RWPE2 (cell line): ENCODE measurements at regions not wholly inside any gene's neighbourhood (a gene's known extent, or its start where the extent isn't known, plus 50 kb on each side); places are given as distances from the start of the nearest gene placed in this dataset.
"Not testable (repeated sequence)": the region's sequence is repeated elsewhere in the genome, so short reads cannot be mapped to it uniquely, and the experiment has no call there.

Experiments
- ATAC-seq: fragments of 200-7000 bp; cut with Tn5 transposase; 3 replicates; pipeline ENCODE4 v1.9.1; 2021; ENCODE audit warnings: low read depth
- DNase-seq: peaks from one replicate; pipeline ENCODE4 v3.0.0-alpha.2; 2020; ENCODE audit warnings: low spot score
- H3K27ac ChIP-seq: fragments of 450-650 bp; 2 replicates; pipeline ENCODE4 v1.5.1; 2017; ENCODE audit warnings: mild to moderate bottlenecking; ENCODE audit not compliant: poor library complexity, severe bottlenecking
- H3K27me3 ChIP-seq: fragments of 250-450 bp; sonication (Bioruptor Pico); 2 replicates; pipeline ENCODE4 v1.5.1; 2021; ENCODE audit warnings: mild to moderate bottlenecking, moderate library complexity; ENCODE audit not compliant: insufficient read depth, poor library complexity, severe bottlenecking
- H3K36me3 ChIP-seq: fragments of 250-450 bp; sonication (Bioruptor Pico); 2 replicates; pipeline ENCODE4 v1.5.1; 2020; ENCODE audit warnings: low read depth, mild to moderate bottlenecking, moderate library complexity
- H3K4me1 ChIP-seq: fragments of 250-450 bp; sonication (Bioruptor Pico); 2 replicates; pipeline ENCODE4 v1.5.1; 2021; ENCODE audit warnings: mild to moderate bottlenecking, moderate library complexity; ENCODE audit not compliant: insufficient read depth, poor library complexity, severe bottlenecking
- H3K4me3 ChIP-seq: fragments of 250-450 bp; sonication (Bioruptor Pico); 2 replicates; pipeline ENCODE4 v1.5.1; 2021; ENCODE audit warnings: mild to moderate bottlenecking, moderate library complexity; ENCODE audit not compliant: severe bottlenecking
- H3K9me3 ChIP-seq: fragments of 250-450 bp; sonication (Bioruptor Pico); 2 replicates; pipeline ENCODE4 v1.5.1; 2021; ENCODE audit warnings: mild to moderate bottlenecking, moderate library complexity; ENCODE audit not compliant: severe bottlenecking
- TF ChIP-seq, protein P1 (sequence below): fragments of 450-650 bp; IDR thresholded peaks from one replicate; pipeline ENCODE4 v1.5.1; 2017; ENCODE audit warnings: mild to moderate bottlenecking, moderate library complexity; ENCODE audit not compliant: poor library complexity, severe bottlenecking

DNA sequence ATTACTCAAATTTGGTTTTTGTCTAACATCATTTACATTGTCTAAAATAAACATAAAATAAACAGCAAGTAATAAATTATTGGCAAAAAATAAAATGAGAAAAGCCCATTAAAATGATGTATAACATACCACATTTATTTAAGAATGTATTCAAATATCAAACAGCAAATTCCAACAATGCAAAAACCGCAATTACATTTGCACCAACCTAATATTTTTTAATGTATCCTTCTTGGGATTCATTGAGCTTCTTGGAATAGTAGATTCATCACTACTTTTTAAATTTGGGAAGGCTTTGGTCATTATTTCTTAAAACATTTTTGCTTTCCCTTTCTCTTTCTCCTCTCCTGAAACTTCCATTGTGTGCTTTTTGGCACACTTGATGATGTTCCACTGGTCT lies 400.2 kb downstream of the MAGEE1 start:
- ATAC-seq (no peak), DNase-seq (no peak)
- no peaks in the 10 kb centered on the region for H3K4me1 ChIP-seq
- H3K36me3 ChIP-seq: no peaks in the 10 kb centered on the region
- no peak overlapping the region for H3K27ac ChIP-seq
- H3K27me3 ChIP-seq: no peaks in the 10 kb centered on the region
- TF ChIP-seq, protein P1, sequence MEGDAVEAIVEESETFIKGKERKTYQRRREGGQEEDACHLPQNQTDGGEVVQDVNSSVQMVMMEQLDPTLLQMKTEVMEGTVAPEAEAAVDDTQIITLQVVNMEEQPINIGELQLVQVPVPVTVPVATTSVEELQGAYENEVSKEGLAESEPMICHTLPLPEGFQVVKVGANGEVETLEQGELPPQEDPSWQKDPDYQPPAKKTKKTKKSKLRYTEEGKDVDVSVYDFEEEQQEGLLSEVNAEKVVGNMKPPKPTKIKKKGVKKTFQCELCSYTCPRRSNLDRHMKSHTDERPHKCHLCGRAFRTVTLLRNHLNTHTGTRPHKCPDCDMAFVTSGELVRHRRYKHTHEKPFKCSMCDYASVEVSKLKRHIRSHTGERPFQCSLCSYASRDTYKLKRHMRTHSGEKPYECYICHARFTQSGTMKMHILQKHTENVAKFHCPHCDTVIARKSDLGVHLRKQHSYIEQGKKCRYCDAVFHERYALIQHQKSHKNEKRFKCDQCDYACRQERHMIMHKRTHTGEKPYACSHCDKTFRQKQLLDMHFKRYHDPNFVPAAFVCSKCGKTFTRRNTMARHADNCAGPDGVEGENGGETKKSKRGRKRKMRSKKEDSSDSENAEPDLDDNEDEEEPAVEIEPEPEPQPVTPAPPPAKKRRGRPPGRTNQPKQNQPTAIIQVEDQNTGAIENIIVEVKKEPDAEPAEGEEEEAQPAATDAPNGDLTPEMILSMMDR: no peak
- no peak overlapping the region for H3K4me3 ChIP-seq
- H3K9me3 ChIP-seq: no peaks in the 10 kb centered on the region

DNA sequence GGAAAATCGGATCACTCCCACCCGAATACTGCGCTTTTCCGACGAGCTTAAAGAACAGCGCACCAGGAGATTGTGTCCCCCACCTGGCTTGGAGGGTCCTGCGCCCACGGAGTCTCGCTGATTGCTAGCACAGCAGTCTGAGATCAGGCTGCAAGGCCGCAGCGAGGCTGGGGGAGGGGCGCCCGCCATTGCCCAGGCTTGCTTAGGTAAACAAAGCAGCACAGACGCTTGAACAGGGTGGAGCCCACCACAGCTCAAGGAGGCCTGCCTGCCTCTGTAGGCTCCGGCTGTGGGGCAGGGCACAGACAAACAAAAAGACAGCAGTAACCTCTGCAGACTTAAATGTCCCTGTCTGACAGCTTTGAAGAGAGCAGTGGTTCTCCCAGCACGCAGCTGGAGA lies 413.4 kb downstream of the MAGEE1 start:
- not testable (repeated sequence) for DNase-seq, H3K4me3 ChIP-seq

DNA sequence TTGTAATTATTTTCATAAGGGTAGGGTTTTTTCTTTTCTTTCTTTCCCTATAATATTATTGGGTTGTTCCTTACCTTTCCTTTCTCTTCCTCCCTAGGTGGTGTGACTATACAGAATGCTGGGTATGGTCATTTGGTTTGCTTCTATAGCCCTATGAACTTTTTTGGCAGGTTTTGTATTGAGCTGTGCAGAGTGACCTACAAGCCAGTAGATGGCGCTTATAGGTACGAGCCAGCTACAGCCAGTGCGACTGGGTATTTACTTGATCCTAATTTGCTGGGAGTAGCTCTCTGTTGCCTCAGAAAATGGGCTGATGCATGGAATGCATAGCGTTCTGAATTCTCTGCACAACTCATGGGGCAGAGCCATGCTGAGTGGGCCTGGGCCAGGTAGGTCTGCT lies 423.3 kb downstream of the MAGEE1 start:
- Histone ChIP-seq H3K9me3 (no peaks in the 10 kb centered on the region), H3K27me3 (no peaks in the 10 kb centered on the region), H3K36me3 (no peaks in the 10 kb centered on the region), H3K4me1 (no peaks in the 10 kb centered on the region), H3K4me3 (no peak overlapping the region), H3K27ac (no peak overlapping the region)
- DNase-seq (no peak), ATAC-seq (no peak)
- TF ChIP-seq, protein P1: no peak

More for the DNA sequence above, 413.4 kb downstream of the MAGEE1 start:
- not testable (repeated sequence) for ATAC-seq, H3K9me3 ChIP-seq, H3K36me3 ChIP-seq, H3K27ac ChIP-seq, H3K4me1 ChIP-seq, H3K27me3 ChIP-seq

DNA sequence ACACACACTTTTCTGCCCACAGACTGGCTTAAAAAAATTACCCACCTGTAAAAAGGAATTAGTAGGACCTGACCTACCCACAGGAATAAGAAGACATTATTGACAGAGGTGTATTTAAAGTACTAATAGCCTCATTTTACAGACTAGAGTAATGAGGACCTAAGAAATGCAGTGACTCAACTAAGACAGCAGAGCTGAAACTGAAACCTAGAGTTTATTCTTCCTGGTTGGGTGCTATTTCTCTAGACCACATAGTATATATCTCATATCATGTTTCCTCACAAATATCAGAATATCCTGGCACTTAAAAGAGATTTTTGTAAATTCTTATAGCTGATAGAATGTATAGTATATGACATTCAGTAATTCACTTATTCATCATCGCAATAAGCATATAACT lies 435.0 kb downstream of the MAGEE1 start:
- TF ChIP-seq, protein P1: no peak
- Histone ChIP-seq H3K27me3 (no peaks in the 10 kb centered on the region), H3K4me3 (no peak overlapping the region), H3K9me3 (no peaks in the 10 kb centered on the region), H3K36me3 (no peaks in the 10 kb centered on the region), H3K27ac (no peak overlapping the region), H3K4me1 (no peaks in the 10 kb centered on the region)
- ATAC-seq: no peak
- DNase-seq: no peak

DNA sequence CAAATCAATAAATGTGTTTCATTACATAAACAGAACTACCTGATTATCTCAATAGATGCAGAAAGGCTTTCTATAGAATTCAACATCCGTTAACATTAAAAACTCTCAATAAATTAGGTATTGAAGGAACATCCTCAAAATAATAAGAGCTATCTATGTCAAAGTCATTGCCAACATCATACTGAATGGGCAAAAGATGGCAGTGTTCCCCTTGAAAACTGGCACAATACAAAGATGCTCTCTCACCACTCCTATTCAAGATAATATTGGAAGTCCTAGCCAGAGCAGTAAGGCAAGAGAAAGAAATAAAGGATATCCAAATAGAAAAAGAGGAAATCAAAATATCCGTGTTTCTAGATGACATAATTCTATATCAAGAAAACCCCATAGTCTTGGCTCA lies 466.4 kb downstream of the MAGEE1 start:
- no peak overlapping the region for H3K27ac ChIP-seq
- H3K9me3 ChIP-seq: no peaks in the 10 kb centered on the region
- TF ChIP-seq, protein P1: no peak
- ATAC-seq (no peak), DNase-seq (no peak)
- no peaks in the 10 kb centered on the region for H3K36me3 ChIP-seq
- H3K4me3 ChIP-seq: no peak overlapping the region
- H3K27me3 ChIP-seq: no peaks in the 10 kb centered on the region
- no peaks in the 10 kb centered on the region for H3K4me1 ChIP-seq
